ENCODE measurements at regions not wholly inside any gene's neighbourhood (a gene's known extent, or its start where the extent isn't known, plus 50 kb on each side); places are given as distances from the start of the nearest gene placed in this dataset.
"Not testable (repeated sequence)": the region's sequence is repeated elsewhere in the genome, so short reads cannot be mapped to it uniquely, and the experiment has no call there.

DNA sequence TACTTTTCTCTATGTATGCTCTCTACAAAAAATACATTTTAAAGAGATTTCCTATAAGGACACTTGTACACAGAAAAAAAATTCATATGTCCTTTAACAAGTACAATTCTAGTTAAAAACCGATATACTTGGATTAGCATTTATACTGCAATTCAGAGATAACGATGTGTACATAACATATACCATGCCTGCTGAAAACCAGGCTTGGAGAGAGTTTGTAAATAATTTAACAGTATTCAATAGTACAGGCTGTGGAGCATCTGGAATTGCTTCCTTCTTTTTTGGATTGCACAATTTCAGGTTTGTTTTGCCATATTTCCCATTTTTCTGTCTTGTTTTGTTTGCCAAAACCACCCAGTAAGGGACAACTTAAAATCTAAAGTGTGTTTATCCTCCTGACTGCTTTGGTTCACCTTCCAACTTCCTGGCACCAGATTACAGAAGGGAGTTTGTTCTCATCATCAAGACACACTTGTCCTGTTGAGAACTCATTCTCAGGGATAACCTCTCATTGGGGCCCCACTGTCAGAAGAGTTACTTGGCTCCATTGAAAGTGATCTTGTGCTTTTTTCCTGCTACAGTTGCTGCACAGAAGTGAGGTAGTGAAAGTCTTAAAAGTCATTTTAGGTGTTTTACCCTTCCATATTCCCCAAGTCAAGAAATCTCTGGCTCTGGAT, 1526.7 kb downstream of the KHDRBS2 start:
- TF ChIP-seq, protein P1, sequence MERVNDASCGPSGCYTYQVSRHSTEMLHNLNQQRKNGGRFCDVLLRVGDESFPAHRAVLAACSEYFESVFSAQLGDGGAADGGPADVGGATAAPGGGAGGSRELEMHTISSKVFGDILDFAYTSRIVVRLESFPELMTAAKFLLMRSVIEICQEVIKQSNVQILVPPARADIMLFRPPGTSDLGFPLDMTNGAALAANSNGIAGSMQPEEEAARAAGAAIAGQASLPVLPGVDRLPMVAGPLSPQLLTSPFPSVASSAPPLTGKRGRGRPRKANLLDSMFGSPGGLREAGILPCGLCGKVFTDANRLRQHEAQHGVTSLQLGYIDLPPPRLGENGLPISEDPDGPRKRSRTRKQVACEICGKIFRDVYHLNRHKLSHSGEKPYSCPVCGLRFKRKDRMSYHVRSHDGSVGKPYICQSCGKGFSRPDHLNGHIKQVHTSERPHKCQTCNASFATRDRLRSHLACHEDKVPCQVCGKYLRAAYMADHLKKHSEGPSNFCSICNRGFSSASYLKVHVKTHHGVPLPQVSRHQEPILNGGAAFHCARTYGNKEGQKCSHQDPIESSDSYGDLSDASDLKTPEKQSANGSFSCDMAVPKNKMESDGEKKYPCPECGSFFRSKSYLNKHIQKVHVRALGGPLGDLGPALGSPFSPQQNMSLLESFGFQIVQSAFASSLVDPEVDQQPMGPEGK (tag by site-specific recombination; IDR thresholded peaks at IDR 0.05), result not testable (repeated sequence)
- TF ChIP-seq, protein P2, sequence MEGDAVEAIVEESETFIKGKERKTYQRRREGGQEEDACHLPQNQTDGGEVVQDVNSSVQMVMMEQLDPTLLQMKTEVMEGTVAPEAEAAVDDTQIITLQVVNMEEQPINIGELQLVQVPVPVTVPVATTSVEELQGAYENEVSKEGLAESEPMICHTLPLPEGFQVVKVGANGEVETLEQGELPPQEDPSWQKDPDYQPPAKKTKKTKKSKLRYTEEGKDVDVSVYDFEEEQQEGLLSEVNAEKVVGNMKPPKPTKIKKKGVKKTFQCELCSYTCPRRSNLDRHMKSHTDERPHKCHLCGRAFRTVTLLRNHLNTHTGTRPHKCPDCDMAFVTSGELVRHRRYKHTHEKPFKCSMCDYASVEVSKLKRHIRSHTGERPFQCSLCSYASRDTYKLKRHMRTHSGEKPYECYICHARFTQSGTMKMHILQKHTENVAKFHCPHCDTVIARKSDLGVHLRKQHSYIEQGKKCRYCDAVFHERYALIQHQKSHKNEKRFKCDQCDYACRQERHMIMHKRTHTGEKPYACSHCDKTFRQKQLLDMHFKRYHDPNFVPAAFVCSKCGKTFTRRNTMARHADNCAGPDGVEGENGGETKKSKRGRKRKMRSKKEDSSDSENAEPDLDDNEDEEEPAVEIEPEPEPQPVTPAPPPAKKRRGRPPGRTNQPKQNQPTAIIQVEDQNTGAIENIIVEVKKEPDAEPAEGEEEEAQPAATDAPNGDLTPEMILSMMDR (tag by site-specific recombination; IDR thresholded peaks at IDR 0.05), result not testable (repeated sequence)
- TF ChIP-seq ZNF350, ZNF416, ZNF521 (tag by site-specific recombination; IDR thresholded peaks at IDR 0.05): not testable (repeated sequence)

Measured in HEK293 (cell line).